DMS114 treated with DMSO at 0.1 percent for 48 hours (cell line): ENCODE measurements at regions not wholly inside any gene's neighbourhood (a gene's known extent, or its start where the extent isn't known, plus 50 kb on each side); places are given as distances from the start of the nearest gene placed in this dataset.

Experiments
- DNase-seq: peaks from one replicate; lab custom pipeline; 2025; ENCODE audit not compliant: unreplicated experiment; lab: John Stamatoyannopoulos, UW

DNA sequence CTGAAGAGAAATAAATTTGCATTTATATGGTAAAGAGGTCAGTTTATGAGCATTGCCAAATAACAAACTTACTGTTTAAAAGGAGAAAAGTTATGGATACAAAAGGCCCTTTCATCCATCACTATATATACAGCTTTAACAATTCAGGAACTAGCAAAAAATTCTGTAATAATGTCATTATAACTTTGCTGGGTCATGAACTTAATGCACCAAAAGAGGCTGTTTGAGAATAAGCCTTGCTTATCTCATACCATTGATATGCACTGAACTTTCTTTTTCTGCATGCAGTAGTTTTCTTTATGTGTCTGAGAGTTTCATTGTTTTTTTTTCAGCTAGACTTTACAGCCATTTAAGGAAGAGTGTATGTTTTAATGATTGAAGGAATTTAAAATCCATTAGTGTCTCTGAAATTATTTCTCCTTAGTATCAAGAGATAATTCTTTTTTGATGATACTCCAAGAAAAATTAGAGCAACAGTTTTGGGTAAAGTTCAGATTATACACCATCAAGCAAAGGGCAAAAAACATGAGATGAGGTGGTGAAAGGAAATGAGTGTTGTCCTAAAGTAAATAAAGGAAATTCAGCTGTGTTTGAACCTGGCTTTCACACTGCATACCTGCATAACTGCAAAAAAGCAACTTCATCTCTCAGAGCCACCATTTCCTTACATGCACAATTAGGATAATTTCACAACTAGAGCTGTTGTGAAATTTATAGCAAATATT lies 188.2 kb upstream of the ANO3 start:
- DNase-seq, result no peak

DNA sequence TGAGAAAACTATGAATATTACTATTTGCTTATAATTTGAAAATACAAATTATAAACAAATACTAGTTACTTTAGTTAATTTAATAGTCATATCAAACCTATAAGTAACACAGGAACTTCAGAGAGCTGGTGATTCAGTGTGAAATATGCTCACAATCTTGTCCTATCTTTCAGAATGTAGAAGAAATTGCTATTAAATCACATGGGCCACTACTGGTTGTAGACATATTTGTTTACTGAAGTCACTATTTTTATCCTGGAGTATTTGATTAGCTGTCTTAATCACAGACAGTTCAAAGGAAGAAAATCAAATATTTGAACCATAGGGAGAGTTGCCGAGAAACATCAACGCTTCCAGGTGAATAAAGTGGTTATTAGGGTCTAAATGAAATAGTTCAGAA lies 187.6 kb upstream of the ANO3 start:
- DNase-seq, result no peak

DNA sequence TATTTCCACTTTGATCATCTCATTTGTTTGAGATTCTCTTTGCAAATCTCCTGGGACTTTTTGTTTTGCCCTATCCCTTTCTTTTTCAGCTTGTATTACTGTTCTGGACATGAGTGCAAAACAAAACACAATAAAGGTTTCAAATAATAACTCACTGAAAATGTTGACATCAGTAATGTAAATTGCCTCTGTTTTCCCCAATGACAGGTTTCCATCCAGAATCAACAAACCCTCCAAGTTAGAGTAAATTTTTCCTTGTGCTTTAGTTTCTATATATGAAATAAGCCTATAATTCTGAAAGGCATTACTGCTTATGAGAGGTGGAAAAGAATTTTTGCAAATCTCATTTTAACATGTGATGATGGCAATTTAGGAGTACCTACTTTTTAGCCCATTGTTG lies 187.0 kb upstream of the ANO3 start:
- no peak for DNase-seq

DNA sequence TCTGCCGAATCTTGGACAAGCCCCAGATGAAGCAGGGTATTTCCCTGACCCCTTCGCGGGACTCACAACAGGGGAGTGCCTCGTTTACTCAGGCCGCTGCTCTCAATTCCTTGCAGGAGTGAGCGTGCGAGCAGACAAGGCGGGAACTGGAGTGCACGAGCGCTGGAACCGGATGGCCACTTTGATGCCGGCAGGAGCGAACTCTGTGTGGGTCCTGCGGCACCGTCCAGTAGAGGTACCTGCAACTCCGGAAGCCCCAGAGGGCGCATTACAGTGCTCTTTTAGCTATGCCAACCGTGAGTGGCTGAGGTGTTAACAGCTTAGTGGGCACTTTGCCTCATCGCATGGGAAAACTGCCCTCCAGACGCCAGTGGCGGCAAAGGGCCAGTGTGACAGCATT lies 182.3 kb upstream of the ANO3 start:
- no peak for DNase-seq

DNA sequence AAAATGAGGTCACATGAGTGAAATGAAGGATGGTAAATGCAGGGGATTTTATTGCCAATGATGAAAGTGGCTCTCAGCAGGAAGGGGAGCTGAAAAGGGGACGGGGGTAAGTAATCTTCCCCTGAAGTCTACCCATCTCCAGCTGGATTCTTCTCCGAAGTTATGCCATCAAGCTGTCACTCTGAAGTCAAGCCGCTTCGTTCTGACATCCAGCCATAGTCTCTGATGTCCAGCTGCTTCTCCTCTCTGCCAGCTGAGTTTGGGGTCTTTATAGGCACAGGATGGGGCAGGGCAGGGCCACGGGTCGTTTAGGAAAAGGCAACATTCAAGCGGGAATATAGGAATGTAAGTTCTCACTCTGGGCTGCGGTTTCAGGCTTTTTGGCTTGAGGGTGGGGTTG lies 181.9 kb upstream of the ANO3 start:
- DNase-seq, result peak; percentile 6

DNA sequence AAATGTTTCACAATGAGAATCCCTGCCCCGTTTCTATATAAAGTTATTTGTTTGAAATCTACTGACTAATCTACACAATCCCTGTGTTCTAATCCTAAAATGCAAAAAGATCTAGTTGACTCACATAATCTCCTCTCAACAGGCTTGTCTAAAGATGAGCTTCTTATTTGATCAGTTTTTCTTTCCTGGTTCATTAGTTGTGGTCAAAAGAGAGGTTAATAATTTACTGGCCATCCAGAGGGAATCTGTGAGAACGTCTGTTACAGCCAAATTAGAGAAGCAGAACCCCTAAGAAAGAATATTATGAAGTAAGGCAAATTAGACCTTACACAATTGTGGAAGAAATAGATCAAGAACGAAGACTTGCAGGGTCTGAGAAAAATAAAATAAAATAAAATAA lies 173.7 kb upstream of the ANO3 start:
- DNase-seq, result no peak

DNA sequence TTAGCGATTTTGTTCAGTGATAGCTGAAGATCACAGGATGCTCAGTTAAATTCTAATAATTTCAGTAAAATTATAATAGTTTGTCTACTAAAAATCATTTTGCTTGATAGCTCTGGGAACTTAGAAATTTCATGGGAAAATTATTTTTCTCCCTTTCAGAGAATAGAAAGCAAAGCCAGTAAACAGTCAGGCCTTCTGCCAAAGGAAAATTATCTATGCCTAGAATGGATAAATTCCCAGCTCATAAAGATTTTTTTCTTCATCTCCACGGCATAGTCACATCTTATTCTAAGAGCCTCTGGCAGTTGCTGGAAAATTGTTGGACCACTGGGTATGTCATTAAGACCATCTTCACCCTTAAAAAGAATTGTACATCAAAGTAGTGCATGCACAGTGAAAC lies 169.6 kb upstream of the ANO3 start:
- DNase-seq, result no peak

DNA sequence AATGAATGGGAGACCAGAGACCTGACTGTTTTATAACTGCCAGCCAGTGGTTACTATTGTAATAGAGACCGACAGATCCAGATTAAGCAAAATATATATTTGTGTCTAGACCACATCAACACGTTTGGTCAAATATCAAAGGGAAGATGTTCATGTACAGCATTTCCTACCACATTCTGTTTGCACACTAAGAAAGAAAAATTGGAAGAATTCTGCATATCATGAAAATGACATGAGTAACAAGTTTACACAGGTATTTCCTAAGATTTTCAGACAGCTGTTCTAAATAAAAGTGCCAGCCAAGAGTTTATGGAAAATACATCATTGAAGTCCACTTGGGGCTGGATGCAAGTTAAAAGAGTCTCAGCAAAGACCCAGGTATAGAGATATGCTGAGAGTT lies 145.5 kb upstream of the ANO3 start:
- DNase-seq, result no peak

DNA sequence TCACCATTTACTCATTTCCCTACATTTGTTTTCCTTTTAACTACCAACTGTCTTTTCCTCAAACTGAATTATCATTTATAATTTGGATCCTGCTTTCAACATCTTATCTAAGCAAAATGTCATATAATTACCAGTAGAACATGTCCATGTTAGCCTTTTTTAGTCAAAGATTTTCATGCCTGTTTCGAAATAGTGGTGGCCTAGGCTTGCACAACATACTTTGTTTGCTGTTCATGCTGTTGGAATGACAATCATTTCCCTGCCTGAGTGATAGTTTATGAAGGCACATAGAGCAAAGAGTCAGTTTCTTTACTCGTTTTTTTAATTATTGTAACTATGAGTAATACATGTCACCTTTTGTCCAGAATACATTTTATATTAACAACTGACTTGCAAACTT lies 144.3 kb upstream of the ANO3 start:
- DNase-seq, result no peak

DNA sequence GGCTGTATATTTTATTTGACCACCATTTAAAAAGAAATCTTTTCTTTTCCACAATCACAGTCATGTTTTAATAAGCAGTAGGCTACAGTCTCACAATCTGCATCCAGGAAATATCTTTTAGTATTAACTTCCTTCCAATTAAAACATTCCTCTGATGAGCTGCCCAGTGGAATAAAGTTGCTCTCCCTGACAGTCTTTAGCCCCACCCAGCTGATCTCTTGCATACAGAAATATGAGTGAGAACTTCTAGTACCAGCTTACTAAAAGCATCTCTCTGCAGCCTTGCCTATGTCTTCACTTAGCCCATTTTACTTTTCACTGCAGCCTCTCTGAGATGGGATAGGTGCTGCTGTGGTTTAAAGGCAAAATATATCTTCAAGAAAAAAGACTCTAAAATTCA lies 143.4 kb upstream of the ANO3 start:
- no peak for DNase-seq

DNA sequence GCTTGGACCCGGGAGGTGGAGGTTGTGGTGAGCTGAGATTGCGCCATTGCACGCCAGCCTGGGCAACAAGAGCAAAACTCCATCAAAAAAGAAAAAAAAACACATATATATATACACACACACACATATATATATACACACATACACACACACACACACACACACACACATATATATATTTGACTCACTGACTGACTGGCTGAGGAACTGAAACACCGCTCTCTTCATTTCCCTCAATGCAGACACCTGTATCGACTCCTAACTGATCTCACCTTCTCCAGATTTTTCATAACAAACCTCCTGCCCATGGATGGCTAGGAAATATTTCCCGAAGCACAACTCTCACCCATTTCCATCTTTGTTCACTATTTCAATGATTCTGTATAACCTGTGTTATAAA lies 140.7 kb upstream of the ANO3 start:
- no peak for DNase-seq

DNA sequence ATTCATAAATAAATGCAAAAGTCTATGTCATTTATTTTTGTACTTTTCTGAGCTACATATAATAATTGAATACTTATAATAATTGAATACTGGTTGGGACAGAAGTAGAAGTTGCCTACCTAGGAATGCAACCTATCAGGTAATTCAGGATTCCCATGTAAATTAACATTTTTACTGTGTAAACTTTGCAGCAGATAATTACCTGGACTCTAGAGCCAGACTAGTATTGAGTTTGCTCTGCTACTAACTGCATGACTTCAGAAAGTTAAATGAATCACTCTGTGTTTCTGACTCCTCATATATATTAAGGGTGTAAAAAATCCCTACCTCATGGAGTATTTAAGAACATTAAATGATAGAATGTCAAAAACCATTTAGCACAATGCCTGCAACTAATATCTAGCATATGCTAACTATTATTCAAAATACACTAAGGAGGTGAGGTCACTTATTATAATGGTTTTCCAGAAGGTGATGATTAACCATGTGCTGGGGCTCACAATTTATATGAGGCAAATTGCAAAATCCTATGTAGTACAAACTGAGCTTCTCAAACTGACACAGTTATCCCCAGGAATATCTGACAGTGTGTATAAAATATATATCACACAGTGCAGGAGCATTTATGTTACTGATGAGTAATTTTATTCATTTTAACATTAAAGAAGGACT lies 138.1 kb upstream of the ANO3 start:
- DNase-seq, result no peak

DNA sequence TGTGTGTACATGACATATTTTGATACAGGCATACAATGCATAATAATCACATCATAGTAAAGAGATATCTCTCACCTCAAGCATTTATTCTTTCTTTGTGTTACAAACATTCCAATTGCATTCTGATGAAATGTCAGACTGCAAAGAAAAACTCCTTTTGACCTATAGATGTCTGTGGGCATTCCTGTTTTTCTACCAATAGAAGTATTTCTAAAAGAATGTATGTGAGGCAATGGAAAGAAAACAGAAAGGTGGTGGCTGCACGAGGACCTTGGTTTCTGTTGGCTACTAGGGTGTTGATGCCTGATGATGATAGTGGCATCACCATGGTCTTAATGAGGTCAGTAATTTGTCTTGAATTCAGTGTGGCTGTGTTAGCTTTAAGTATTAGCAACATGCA lies 137.0 kb upstream of the ANO3 start:
- no peak for DNase-seq

DNA sequence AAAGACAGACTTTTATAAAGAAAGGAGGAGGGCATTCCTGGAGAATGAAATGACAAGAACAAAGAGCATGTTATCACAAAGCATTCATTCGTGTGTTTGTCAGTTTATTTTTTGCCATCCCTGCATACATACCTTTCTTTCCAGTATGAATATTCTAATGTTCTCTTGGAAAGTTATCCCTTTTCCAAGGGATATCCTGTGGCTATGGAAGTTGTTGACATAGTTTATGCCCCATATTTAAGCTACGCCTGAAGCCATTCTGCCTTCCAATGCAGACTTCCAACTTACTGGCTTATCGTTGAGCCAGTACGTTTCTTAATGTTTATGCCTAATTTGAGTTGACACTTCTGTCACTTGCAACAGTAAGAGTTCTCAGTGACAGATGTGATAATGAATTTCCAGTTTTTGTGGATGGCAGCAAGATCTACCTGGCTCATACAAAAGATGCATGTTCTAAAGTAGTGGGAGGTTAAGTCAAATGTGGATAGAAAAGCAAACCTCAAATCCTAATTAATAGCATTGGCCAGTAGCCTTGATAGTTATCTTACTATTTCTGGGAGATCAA lies 133.3 kb upstream of the ANO3 start:
- no peak for DNase-seq

DNA sequence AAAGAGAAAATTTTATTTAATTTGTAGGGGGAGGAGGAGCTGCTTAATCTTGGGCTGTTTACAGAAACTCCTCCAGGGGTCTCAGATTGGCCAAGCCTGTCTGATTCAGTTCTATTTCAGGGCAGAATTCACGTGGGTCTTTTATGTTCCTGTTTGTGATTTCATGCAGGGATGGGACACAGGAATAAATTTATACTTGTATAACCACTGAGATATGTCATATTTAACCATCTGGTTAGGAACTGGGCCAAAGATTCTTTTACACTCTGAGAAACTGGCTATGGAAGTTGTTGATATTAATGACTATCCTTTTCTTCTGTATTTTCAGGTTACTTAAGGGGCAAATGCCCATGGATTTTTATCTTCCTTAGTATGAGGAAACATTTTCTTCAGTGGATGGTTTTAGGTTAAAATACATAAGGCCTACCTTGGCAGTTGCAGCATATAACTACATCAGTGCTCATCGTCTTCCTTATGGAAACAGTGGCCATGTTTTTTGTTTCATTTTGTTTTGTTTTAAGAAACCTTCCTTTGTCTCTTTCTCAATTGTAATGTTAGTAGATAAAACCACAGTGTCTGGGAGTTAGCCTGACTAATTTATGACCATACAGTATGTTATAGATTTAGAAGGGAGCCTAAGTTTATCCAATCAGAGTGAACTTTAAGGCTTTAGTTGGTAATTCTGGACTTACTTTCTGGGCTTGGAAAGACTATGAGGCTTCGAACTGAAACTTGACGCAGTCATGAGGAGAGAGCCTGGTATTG lies 132.4 kb upstream of the ANO3 start:
- no peak for DNase-seq

DNA sequence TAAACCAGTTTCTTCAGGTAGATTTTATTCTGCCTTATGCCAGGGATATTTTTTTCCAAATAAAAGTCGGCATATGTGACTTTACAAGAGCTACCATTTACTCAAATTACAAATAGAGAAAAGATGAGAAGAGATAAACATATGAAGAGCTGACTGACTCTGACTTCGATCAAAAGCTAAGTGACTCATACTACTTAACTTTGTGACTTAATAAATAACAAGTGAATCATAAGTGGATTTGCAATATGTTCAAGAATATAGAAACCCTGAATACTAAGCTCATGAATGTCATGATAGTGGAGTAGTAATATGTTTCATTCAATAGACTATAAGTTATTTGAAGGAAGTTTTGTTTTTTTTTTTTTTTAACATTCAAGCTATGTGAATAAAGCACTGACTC lies 130.5 kb upstream of the ANO3 start:
- no peak for DNase-seq

DNA sequence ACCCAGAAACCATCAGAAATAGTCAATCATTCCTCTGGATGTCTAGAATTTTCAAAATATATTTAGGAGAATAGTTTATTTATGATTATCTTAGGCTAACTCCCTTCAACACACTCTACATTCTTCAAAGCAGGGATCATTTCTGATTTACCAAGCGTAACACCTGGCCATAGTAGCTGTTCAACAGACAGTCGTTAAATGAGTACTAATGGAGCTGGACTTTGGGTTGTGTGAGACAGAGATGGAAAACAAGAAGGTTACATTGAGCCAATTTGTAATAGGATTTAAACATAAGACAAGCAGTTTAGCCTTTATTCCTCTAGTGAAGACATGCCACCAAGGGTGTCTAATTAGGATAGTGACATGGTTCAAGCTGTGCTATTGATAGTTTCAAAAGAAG lies 129.2 kb upstream of the ANO3 start:
- DNase-seq, result no peak

DNA sequence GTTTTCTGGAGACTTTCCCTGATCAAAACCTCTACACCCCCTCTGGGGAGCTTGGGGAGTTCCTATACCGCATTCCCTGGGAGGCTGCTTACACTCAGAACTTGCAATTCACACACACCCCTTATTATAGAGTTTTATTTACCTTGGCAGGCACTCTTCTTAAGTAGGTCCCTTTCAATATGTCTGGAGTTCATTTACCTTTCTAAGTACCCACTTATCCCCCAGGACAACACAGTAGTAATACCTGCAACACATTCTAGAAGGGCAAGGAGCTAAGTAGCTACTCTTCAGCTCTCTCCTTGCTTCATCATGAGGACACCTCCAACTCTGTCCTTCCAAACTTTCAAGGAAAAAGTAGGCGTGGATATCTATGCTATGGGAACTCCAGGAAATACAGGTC lies 127.8 kb upstream of the ANO3 start:
- no peak for DNase-seq

DNA sequence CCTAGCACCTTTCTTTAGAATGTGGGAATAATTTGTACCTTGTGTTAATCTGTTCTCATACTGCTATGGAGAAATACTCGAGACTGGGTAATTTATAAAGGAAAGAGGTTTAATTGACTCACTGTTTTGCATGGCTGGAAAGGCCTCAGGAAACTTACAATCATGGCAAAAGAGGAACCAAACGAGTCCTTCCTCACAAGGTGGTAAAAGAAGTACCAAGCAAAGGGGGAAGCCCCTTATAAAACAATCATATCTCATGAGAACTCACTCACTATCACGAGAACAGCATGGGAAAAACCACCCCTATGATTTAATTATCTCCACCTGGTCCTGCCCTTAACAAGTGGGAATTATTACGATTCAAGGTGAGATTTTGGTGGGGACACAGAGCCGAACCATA lies 127.1 kb upstream of the ANO3 start:
- DNase-seq, result no peak

DNA sequence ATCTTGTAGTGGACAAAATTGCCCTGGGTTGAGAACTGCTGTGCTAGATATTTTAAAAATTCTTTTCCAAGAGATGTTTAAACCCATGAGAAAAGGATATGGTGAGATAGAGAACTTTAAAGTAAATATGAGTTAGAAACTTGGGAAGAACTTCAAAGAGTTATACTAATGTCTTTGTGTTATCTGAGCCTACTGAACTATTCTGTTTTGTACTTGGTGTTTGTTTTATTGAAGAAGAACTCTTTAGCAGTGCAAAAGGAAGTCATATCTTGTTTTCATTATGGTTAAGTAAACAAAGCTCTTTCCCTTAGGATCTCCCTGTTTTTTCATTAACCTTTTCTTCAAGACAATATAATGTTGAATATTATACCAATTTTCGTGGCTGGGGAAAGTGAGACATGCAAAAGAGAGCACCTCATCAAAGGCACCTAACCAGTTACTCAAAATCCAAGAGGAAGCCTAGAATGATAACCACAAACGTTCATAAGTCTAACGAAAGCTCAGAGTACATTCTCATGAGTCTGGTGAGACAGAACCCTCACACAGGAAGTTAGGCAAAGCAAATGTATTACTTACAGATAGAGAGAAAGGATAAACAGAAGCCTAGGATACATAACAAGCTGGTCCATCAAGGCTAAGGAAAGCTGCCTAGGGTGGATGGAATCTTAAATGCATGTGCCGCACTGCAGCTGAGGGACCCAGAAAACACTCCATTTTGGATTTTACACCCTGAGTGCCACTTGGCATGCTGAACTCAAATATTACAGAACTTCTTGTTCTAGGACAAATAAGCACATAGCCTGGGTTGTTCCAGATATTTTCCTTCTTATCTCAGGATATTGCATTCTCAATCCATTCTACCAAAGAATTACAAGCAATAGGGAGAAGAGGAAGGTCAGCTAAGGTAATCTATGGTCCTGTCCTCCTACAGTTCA lies 112.5 kb upstream of the ANO3 start:
- DNase-seq, result no peak

DNA sequence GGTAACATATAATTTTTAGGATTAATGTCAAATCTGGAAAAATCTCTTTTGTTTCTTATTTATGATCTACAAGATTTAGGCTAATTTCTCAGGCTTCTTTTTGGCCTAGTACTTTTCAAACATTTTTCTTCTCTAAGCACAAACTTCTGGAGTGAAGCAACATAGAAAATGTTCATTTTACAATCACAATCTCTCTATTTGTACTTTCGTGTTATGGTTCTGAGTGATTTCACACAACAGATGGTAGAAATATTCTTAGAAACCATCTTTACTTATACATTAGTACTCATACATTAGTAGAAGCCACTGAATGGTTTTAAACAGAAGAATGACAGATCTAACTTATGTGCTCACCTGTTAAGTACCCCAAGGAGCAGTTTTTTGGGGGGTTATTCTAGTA lies 106.3 kb upstream of the ANO3 start:
- no peak for DNase-seq
